SU-DHL-6 (cell line): ENCODE measurements at regions not wholly inside any gene's neighbourhood (a gene's known extent, or its start where the extent isn't known, plus 50 kb on each side); places are given as distances from the start of the nearest gene placed in this dataset.

Experiments
- H2AFZ ChIP-seq: fragments of 200-600 bp; sonication (generic); 2 replicates; pipeline ENCODE4 v1.6.1; 2014; ENCODE audit warnings: low read depth, mild to moderate bottlenecking, moderate library complexity, mixed read lengths, antibody characterized with exemption, low read length; ENCODE audit not compliant: severe bottlenecking
- H3F3A ChIP-seq: fragments of 200-600 bp; shearing (Covaris generic); 2 replicates; pipeline ENCODE4 v1.6.0; 2016; ENCODE audit warnings: antibody characterized with exemption, mild to moderate bottlenecking; ENCODE audit not compliant: insufficient read depth
- H3K27ac ChIP-seq: fragments of 200-600 bp; sonication (generic); 2 replicates; pipeline ENCODE4 v1.5.1; 2016; ENCODE audit warnings: low read depth, mild to moderate bottlenecking, low read length, moderate library complexity, mixed read lengths
- H3K27me3 ChIP-seq: fragments of 200-600 bp; sonication (generic), shearing (Covaris generic); 2 replicates; pipeline ENCODE4 v1.6.0; 2014; ENCODE audit warnings: mild to moderate bottlenecking, low read length
- H3K36me3 ChIP-seq: fragments of 200-600 bp; sonication (generic); 2 replicates; pipeline ENCODE4 v1.6.1; 2014; ENCODE audit warnings: mild to moderate bottlenecking, low read length, mixed read lengths
- H3K4me2 ChIP-seq: fragments of 300-600, 200-600 bp; shearing (Covaris generic), sonication (generic); 2 replicates; pipeline ENCODE4 v1.6.0; 2014; ENCODE audit warnings: low read length, low read depth, mild to moderate bottlenecking; ENCODE audit not compliant: poor library complexity, severe bottlenecking
- H3K4me3 ChIP-seq: fragments of 200-600 bp; sonication (generic); 2 replicates; pipeline ENCODE4 v1.5.1; 2014; ENCODE audit warnings: antibody characterized with exemption, low read length, mild to moderate bottlenecking, mixed read lengths; ENCODE audit not compliant: insufficient read depth, poor library complexity, severe bottlenecking
- H3K79me2 ChIP-seq: fragments of 200-600 bp; sonication (generic); 2 replicates; pipeline ENCODE4 v1.6.1; 2014; ENCODE audit warnings: mild to moderate bottlenecking, low read length, moderate library complexity; ENCODE audit not compliant: insufficient read depth
- H3K9ac ChIP-seq: fragments of 200-600 bp; sonication (generic); 2 replicates; pipeline ENCODE4 v1.7.0; 2014; ENCODE audit warnings: mild to moderate bottlenecking, low read length
- H3K9me2 ChIP-seq: fragments of 200-600 bp; sonication (generic); replicated peaks from 2 replicates; pipeline ENCODE4 v1.6.1; 2014; ENCODE audit warnings: low read length; ENCODE audit not compliant: insufficient read depth
- H3K9me3 ChIP-seq: fragments of 200-600 bp; sonication (generic); 2 replicates; pipeline ENCODE4 v1.6.1; 2014; ENCODE audit warnings: low read length, mixed read lengths; ENCODE audit not compliant: insufficient read depth
- H4K20me1 ChIP-seq: fragments of 200-600 bp; sonication (generic); 2 replicates; pipeline ENCODE4 v1.6.1; 2014; ENCODE audit warnings: low read depth, mild to moderate bottlenecking, antibody characterized with exemption, low read length, moderate library complexity, mixed read lengths
- EZH2phosphoT487 ChIP-seq: fragments of 200-600 bp; sonication (generic), shearing (Covaris generic); conservative IDR thresholded peaks from 2 replicates; pipeline ENCODE4 v1.6.1; 2018; ENCODE audit warnings: mild to moderate bottlenecking, antibody characterized with exemption, low read length, moderate library complexity, mixed read lengths
- TF ChIP-seq, protein P1 (sequence below): fragments of 200-600 bp; sonication (generic); IDR thresholded peaks from one replicate; pipeline ENCODE4 v1.5.1; 2017; ENCODE audit warnings: antibody characterized with exemption, mild to moderate bottlenecking, low read length, moderate library complexity; ENCODE audit not compliant: insufficient read depth, poor library complexity, severe bottlenecking

DNA sequence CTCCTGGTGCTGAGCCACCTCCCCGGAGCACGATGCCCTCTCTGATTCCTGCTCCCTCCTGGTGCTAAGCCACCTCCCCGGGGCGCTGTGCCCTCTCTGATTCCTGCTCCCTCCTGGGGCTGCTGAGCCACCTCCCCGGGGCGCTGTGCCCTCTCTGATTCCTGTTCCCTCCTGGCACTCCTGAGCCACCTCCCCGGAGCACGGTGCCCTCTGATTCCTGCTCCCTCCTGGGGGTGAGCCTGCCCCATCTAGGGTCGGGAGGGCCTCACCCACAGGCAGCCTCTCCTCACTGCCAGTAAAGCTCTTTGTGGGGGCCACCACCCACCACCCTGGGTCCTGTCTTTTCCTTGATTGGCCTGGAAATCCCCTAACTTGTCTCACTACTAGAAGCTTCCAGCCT, 327.6 kb upstream of the SFSWAP start:
- no peaks in the 10 kb centered on the region for H3K9me2 ChIP-seq
- no peaks in the 10 kb centered on the region for H4K20me1 ChIP-seq
- H3K9ac ChIP-seq, result no peak overlapping the region
- H3K4me2 ChIP-seq, result no peak overlapping the region
- H3K4me3 ChIP-seq, result no peak overlapping the region
- no peak overlapping the region for H3K27ac ChIP-seq
- no peak for TF ChIP-seq EZH2phosphoT487
- TF ChIP-seq, protein P1, sequence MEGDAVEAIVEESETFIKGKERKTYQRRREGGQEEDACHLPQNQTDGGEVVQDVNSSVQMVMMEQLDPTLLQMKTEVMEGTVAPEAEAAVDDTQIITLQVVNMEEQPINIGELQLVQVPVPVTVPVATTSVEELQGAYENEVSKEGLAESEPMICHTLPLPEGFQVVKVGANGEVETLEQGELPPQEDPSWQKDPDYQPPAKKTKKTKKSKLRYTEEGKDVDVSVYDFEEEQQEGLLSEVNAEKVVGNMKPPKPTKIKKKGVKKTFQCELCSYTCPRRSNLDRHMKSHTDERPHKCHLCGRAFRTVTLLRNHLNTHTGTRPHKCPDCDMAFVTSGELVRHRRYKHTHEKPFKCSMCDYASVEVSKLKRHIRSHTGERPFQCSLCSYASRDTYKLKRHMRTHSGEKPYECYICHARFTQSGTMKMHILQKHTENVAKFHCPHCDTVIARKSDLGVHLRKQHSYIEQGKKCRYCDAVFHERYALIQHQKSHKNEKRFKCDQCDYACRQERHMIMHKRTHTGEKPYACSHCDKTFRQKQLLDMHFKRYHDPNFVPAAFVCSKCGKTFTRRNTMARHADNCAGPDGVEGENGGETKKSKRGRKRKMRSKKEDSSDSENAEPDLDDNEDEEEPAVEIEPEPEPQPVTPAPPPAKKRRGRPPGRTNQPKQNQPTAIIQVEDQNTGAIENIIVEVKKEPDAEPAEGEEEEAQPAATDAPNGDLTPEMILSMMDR, result no peak
- H3K79me2 ChIP-seq, result no peaks in the 10 kb centered on the region
- no peaks in the 10 kb centered on the region for H3K27me3 ChIP-seq
- H3F3A ChIP-seq, result no peaks in the 10 kb centered on the region
- no peaks in the 10 kb centered on the region for H3K9me3 ChIP-seq
- no peaks in the 10 kb centered on the region for H3K36me3 ChIP-seq
- no peak overlapping the region for H2AFZ ChIP-seq

DNA sequence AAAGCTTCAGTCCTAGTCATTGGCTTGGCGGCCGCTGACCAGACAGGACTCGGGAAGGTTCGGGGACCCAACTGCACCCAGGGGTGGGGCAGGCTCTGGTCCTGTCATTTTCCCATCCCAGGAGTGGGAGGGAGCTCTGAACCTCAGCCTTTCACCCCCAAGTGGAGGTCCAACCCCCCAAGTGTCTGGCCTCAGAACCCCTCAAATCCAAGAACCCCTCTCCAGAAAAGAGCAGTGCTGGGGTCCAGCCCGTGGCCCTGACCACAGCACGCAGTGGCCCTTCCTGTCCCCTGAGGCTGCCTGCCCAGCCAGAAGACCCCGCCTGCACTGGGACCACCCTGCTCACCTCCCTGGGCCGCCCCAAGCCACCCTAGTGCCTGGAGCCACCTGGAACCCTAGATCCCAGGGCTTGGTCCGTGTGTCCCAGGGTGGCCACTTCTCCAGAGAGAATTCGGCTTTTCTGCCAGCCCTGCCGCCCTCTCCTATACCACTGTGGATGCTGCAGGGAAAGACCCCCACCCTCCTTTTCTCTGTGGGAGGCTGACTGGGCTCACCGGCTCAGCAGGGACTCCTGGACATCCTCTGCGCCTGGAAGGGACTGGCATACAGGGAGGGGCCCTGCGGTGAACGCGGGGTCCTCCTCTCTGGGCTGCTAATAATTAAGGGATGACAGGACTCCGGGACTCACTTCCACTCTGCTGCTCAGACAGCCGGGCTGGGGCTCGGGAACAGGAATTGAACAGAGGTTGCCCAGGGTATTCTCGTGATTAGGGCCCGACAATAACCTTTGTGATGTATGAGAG, 326.9 kb upstream of the SFSWAP start:
- Histone ChIP-seq H3F3A (no peaks in the 10 kb centered on the region), H3K27ac (no peak overlapping the region), H3K9me3 (no peaks in the 10 kb centered on the region), H3K27me3 (no peaks in the 10 kb centered on the region), H3K4me2 (no peak overlapping the region), H3K9me2 (no peaks in the 10 kb centered on the region), H2AFZ (no peak overlapping the region), H3K4me3 (no peak overlapping the region), H4K20me1 (no peaks in the 10 kb centered on the region), H3K79me2 (no peaks in the 10 kb centered on the region), H3K9ac (no peak overlapping the region), H3K36me3 (no peaks in the 10 kb centered on the region)
- TF ChIP-seq, protein P1, result no peak
- TF ChIP-seq EZH2phosphoT487, result no peak

DNA sequence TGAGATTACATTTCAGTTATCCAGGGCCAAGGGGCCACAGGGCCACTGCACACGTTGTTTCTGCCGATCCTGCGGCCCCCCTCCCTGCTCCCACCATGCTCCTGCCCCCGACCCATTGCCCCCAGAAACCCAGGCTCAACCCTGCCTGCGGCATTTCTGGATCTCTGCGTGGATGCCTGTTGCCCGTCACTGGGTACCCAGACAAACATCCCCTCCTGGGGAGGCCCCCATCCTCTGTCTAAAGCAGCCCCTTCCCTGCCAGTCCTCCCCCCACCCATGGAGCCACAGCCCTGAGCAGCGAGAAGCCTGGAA, 326.4 kb upstream of the SFSWAP start:
- Histone ChIP-seq H3F3A (no peaks in the 10 kb centered on the region), H3K36me3 (no peaks in the 10 kb centered on the region), H4K20me1 (no peaks in the 10 kb centered on the region), H3K27ac (no peak overlapping the region), H3K4me2 (no peak overlapping the region), H3K9ac (no peak overlapping the region), H3K9me3 (no peaks in the 10 kb centered on the region), H3K9me2 (no peaks in the 10 kb centered on the region), H3K27me3 (no peaks in the 10 kb centered on the region), H3K4me3 (no peak overlapping the region), H3K79me2 (no peaks in the 10 kb centered on the region), H2AFZ (no peak overlapping the region)
- TF ChIP-seq EZH2phosphoT487, result no peak
- TF ChIP-seq, protein P1, result no peak
